SU-DHL-6 (cell line): ENCODE measurements at regions not wholly inside any gene's neighbourhood (a gene's known extent, or its start where the extent isn't known, plus 50 kb on each side); places are given as distances from the start of the nearest gene placed in this dataset.

Experiments
- H2AFZ ChIP-seq: fragments of 200-600 bp; sonication (generic); 2 replicates; pipeline ENCODE4 v1.6.1; 2014; ENCODE audit warnings: low read depth, mild to moderate bottlenecking, moderate library complexity, mixed read lengths, antibody characterized with exemption, low read length; ENCODE audit not compliant: severe bottlenecking
- H3F3A ChIP-seq: fragments of 200-600 bp; shearing (Covaris generic); 2 replicates; pipeline ENCODE4 v1.6.0; 2016; ENCODE audit warnings: antibody characterized with exemption, mild to moderate bottlenecking; ENCODE audit not compliant: insufficient read depth
- H3K27ac ChIP-seq: fragments of 200-600 bp; sonication (generic); 2 replicates; pipeline ENCODE4 v1.5.1; 2016; ENCODE audit warnings: low read depth, mild to moderate bottlenecking, low read length, moderate library complexity, mixed read lengths
- H3K27me3 ChIP-seq: fragments of 200-600 bp; sonication (generic), shearing (Covaris generic); 2 replicates; pipeline ENCODE4 v1.6.0; 2014; ENCODE audit warnings: mild to moderate bottlenecking, low read length
- H3K36me3 ChIP-seq: fragments of 200-600 bp; sonication (generic); 2 replicates; pipeline ENCODE4 v1.6.1; 2014; ENCODE audit warnings: mild to moderate bottlenecking, low read length, mixed read lengths
- H3K4me2 ChIP-seq: fragments of 300-600, 200-600 bp; shearing (Covaris generic), sonication (generic); 2 replicates; pipeline ENCODE4 v1.6.0; 2014; ENCODE audit warnings: low read length, low read depth, mild to moderate bottlenecking; ENCODE audit not compliant: poor library complexity, severe bottlenecking
- H3K4me3 ChIP-seq: fragments of 200-600 bp; sonication (generic); 2 replicates; pipeline ENCODE4 v1.5.1; 2014; ENCODE audit warnings: antibody characterized with exemption, low read length, mild to moderate bottlenecking, mixed read lengths; ENCODE audit not compliant: insufficient read depth, poor library complexity, severe bottlenecking
- H3K79me2 ChIP-seq: fragments of 200-600 bp; sonication (generic); 2 replicates; pipeline ENCODE4 v1.6.1; 2014; ENCODE audit warnings: mild to moderate bottlenecking, low read length, moderate library complexity; ENCODE audit not compliant: insufficient read depth
- H3K9ac ChIP-seq: fragments of 200-600 bp; sonication (generic); 2 replicates; pipeline ENCODE4 v1.7.0; 2014; ENCODE audit warnings: mild to moderate bottlenecking, low read length
- H3K9me2 ChIP-seq: fragments of 200-600 bp; sonication (generic); replicated peaks from 2 replicates; pipeline ENCODE4 v1.6.1; 2014; ENCODE audit warnings: low read length; ENCODE audit not compliant: insufficient read depth
- H3K9me3 ChIP-seq: fragments of 200-600 bp; sonication (generic); 2 replicates; pipeline ENCODE4 v1.6.1; 2014; ENCODE audit warnings: low read length, mixed read lengths; ENCODE audit not compliant: insufficient read depth
- H4K20me1 ChIP-seq: fragments of 200-600 bp; sonication (generic); 2 replicates; pipeline ENCODE4 v1.6.1; 2014; ENCODE audit warnings: low read depth, mild to moderate bottlenecking, antibody characterized with exemption, low read length, moderate library complexity, mixed read lengths
- CTCF ChIP-seq: fragments of 200-600 bp; sonication (generic); IDR thresholded peaks from one replicate; pipeline ENCODE4 v1.5.1; 2017; ENCODE audit warnings: antibody characterized with exemption, mild to moderate bottlenecking, low read length, moderate library complexity; ENCODE audit not compliant: insufficient read depth, poor library complexity, severe bottlenecking
- EZH2phosphoT487 ChIP-seq: fragments of 200-600 bp; sonication (generic), shearing (Covaris generic); conservative IDR thresholded peaks from 2 replicates; pipeline ENCODE4 v1.6.1; 2018; ENCODE audit warnings: mild to moderate bottlenecking, antibody characterized with exemption, low read length, moderate library complexity, mixed read lengths

GRCh38 chr17:73950593-73950914 is 252.9 kb upstream of the RPL38 start:
- Histone ChIP-seq H3K27me3 (no peaks in the 10 kb centered on the region), H3K9me2 (no peaks in the 10 kb centered on the region), H3K4me3 (no peak overlapping the region), H3K9me3 (no peaks in the 10 kb centered on the region), H3K36me3 (no peaks in the 10 kb centered on the region), H3K27ac (no peak overlapping the region), H3K79me2 (no peaks in the 10 kb centered on the region), H4K20me1 (no peaks in the 10 kb centered on the region), H3F3A (no peaks in the 10 kb centered on the region), H3K4me2 (no peak overlapping the region), H2AFZ (no peak overlapping the region), H3K9ac (no peak overlapping the region)
- no peak for TF ChIP-seq CTCF
- TF ChIP-seq EZH2phosphoT487 = no peak

GRCh38 chr17:73952082-73952479 is 251.4 kb upstream of the RPL38 start:
- no peak overlapping the region for H3K4me3 ChIP-seq
- H3K36me3 ChIP-seq = no peaks in the 10 kb centered on the region
- no peaks in the 10 kb centered on the region for H3K27me3 ChIP-seq
- no peaks in the 10 kb centered on the region for H3K9me3 ChIP-seq
- no peak overlapping the region for H3K4me2 ChIP-seq
- TF ChIP-seq EZH2phosphoT487 (no peak), CTCF (no peak)
- no peaks in the 10 kb centered on the region for H3K9me2 ChIP-seq
- H3K27ac ChIP-seq = no peak overlapping the region
- H3K79me2 ChIP-seq = no peaks in the 10 kb centered on the region
- no peaks in the 10 kb centered on the region for H3F3A ChIP-seq
- H2AFZ ChIP-seq = no peak overlapping the region
- H3K9ac ChIP-seq = no peak overlapping the region
- H4K20me1 ChIP-seq = no peaks in the 10 kb centered on the region

GRCh38 chr17:73952480-73953205 is 250.8 kb upstream of the RPL38 start:
- no peak overlapping the region for H2AFZ ChIP-seq
- no peaks in the 10 kb centered on the region for H3K27me3 ChIP-seq
- no peaks in the 10 kb centered on the region for H3K9me3 ChIP-seq
- H3K4me2 ChIP-seq = no peak overlapping the region
- H3K27ac ChIP-seq = no peak overlapping the region
- H3K9ac ChIP-seq = no peak overlapping the region
- H3F3A ChIP-seq = no peaks in the 10 kb centered on the region
- TF ChIP-seq CTCF = no peak
- TF ChIP-seq EZH2phosphoT487 = no peak
- H3K36me3 ChIP-seq = no peaks in the 10 kb centered on the region
- H3K9me2 ChIP-seq = no peaks in the 10 kb centered on the region
- H4K20me1 ChIP-seq = no peaks in the 10 kb centered on the region
- no peak overlapping the region for H3K4me3 ChIP-seq
- no peaks in the 10 kb centered on the region for H3K79me2 ChIP-seq
